ENCODE measurements at regions not wholly inside any gene's neighbourhood (a gene's known extent, or its start where the extent isn't known, plus 50 kb on each side); places are given as distances from the start of the nearest gene placed in this dataset.

GRCh38 chr5:14962604-14963003 is 91.0 kb upstream of the ANKH start:
- Histone ChIP-seq H3K27me3 (no peaks in the 10 kb centered on the region), H4K20me1 (no peaks in the 10 kb centered on the region), H3K4me2 (no peak overlapping the region), H3K27ac (no peak overlapping the region), H3K4me3 (no peak overlapping the region), H3K9me3 (no peaks in the 10 kb centered on the region), H3K36me3 (no peaks in the 10 kb centered on the region), H3K9ac (no peak overlapping the region), H3K4me1 (peaks cover 5% of the 10 kb centered on the region; the same call in 1 of the 2 replicates)
- no peak for TF ChIP-seq Cebpa-rat (IDR thresholded peaks at IDR 0.05)

GRCh38 chr5:14960120-14960462 is 88.5 kb upstream of the ANKH start:
- H3K27me3 ChIP-seq = no peaks in the 10 kb centered on the region
- H3K4me3 ChIP-seq = no peak overlapping the region
- no peak overlapping the region for H3K27ac ChIP-seq
- no peaks in the 10 kb centered on the region for H4K20me1 ChIP-seq
- no peak for TF ChIP-seq Cebpa-rat (IDR thresholded peaks at IDR 0.05)
- H3K4me2 ChIP-seq = no peak overlapping the region
- peaks cover 5% of the 10 kb centered on the region; the same call in 1 of the 2 replicates for H3K4me1 ChIP-seq
- no peaks in the 10 kb centered on the region for H3K9me3 ChIP-seq
- no peak overlapping the region for H3K9ac ChIP-seq
- H3K36me3 ChIP-seq = no peaks in the 10 kb centered on the region

GRCh38 chr5:14959399-14960119 is 88.0 kb upstream of the ANKH start:
- no peak for TF ChIP-seq Cebpa-rat (IDR thresholded peaks at IDR 0.05)
- Histone ChIP-seq H3K27me3 (no peaks in the 10 kb centered on the region), H3K9me3 (no peaks in the 10 kb centered on the region), H3K4me2 (no peak overlapping the region), H3K36me3 (no peaks in the 10 kb centered on the region), H3K27ac (no peak overlapping the region), H3K4me1 (peaks cover 5% of the 10 kb centered on the region; the same call in 1 of the 2 replicates), H3K9ac (no peak overlapping the region), H3K4me3 (no peak overlapping the region), H4K20me1 (no peaks in the 10 kb centered on the region)

- H3K4me1 ChIP-seq = peaks cover 5% of the 10 kb centered on the region; the same call in 1 of the 2 replicates
- no peaks in the 10 kb centered on the region for H4K20me1 ChIP-seq
- H3K27ac ChIP-seq = no peak overlapping the region
- H3K9ac ChIP-seq = no peak overlapping the region
- H3K9me3 ChIP-seq = no peaks in the 10 kb centered on the region
- H3K4me3 ChIP-seq = no peak overlapping the region
- no peaks in the 10 kb centered on the region for H3K36me3 ChIP-seq
- no peaks in the 10 kb centered on the region for H3K27me3 ChIP-seq
- no peak for TF ChIP-seq Cebpa-rat (IDR thresholded peaks at IDR 0.05)
- H3K4me2 ChIP-seq = no peak overlapping the region
These were observed 86.6 kb upstream of the ANKH start for GRCh38 chr5:14958188-14958587.

- H3K4me1 ChIP-seq = peaks cover 5% of the 10 kb centered on the region; the same call in 1 of the 2 replicates
- no peaks in the 10 kb centered on the region for H4K20me1 ChIP-seq
- H3K4me3 ChIP-seq = no peak overlapping the region
- no peak for TF ChIP-seq Cebpa-rat (IDR thresholded peaks at IDR 0.05)
- H3K9ac ChIP-seq = no peak overlapping the region
- no peak overlapping the region for H3K27ac ChIP-seq
- H3K36me3 ChIP-seq = no peaks in the 10 kb centered on the region
- H3K27me3 ChIP-seq = no peaks in the 10 kb centered on the region
- H3K4me2 ChIP-seq = no peak overlapping the region
- H3K9me3 ChIP-seq = no peaks in the 10 kb centered on the region
These were observed 85.0 kb upstream of the ANKH start for GRCh38 chr5:14956423-14957046.

- H4K20me1 ChIP-seq = no peaks in the 10 kb centered on the region
- no peaks in the 10 kb centered on the region for H3K27me3 ChIP-seq
- H3K9ac ChIP-seq = no peak overlapping the region
- TF ChIP-seq Cebpa-rat (IDR thresholded peaks at IDR 0.05) = no peak
- H3K4me3 ChIP-seq = no peak overlapping the region
- H3K36me3 ChIP-seq = no peaks in the 10 kb centered on the region
- H3K4me2 ChIP-seq = no peak overlapping the region
- no peaks in the 10 kb centered on the region for H3K9me3 ChIP-seq
- peaks cover 5% of the 10 kb centered on the region; the same call in 1 of the 2 replicates for H3K4me1 ChIP-seq
- no peak overlapping the region for H3K27ac ChIP-seq
These were observed 83.2 kb upstream of the ANKH start for GRCh38 chr5:14954616-14955343.

GRCh38 chr5:14954216-14954615 is 82.6 kb upstream of the ANKH start:
- H3K4me2 ChIP-seq = no peak overlapping the region
- TF ChIP-seq Cebpa-rat (IDR thresholded peaks at IDR 0.05) = no peak
- H3K27me3 ChIP-seq = no peaks in the 10 kb centered on the region
- H3K4me1 ChIP-seq = peaks cover 5% of the 10 kb centered on the region; the same call in 1 of the 2 replicates
- H3K27ac ChIP-seq = no peak overlapping the region
- H3K9ac ChIP-seq = no peak overlapping the region
- H3K36me3 ChIP-seq = no peaks in the 10 kb centered on the region
- no peak overlapping the region for H3K4me3 ChIP-seq
- H3K9me3 ChIP-seq = no peaks in the 10 kb centered on the region
- no peaks in the 10 kb centered on the region for H4K20me1 ChIP-seq

GRCh38 chr5:14953075-14953607 is 81.6 kb upstream of the ANKH start:
- Histone ChIP-seq H3K4me1 (no peaks in the 10 kb centered on the region), H3K36me3 (no peaks in the 10 kb centered on the region), H3K9me3 (no peaks in the 10 kb centered on the region), H3K27me3 (no peaks in the 10 kb centered on the region), H3K4me2 (no peak overlapping the region), H4K20me1 (no peaks in the 10 kb centered on the region), H3K9ac (no peak overlapping the region), H3K27ac (no peak overlapping the region), H3K4me3 (no peak overlapping the region)
- no peak for TF ChIP-seq Cebpa-rat (IDR thresholded peaks at IDR 0.05)

- Histone ChIP-seq H4K20me1 (no peaks in the 10 kb centered on the region), H3K9me3 (no peaks in the 10 kb centered on the region), H3K27me3 (no peaks in the 10 kb centered on the region), H3K36me3 (no peaks in the 10 kb centered on the region), H3K4me2 (no peak overlapping the region), H3K9ac (no peak overlapping the region), H3K4me3 (no peak overlapping the region), H3K4me1 (no peaks in the 10 kb centered on the region), H3K27ac (no peak overlapping the region)
- TF ChIP-seq Cebpa-rat (IDR thresholded peaks at IDR 0.05) = no peak
These were observed 76.8 kb upstream of the ANKH start for GRCh38 chr5:14948383-14948782.
